ENCODE measurements at regions not wholly inside any gene's neighbourhood (a gene's known extent, or its start where the extent isn't known, plus 50 kb on each side); places are given as distances from the start of the nearest gene placed in this dataset.

DNA sequence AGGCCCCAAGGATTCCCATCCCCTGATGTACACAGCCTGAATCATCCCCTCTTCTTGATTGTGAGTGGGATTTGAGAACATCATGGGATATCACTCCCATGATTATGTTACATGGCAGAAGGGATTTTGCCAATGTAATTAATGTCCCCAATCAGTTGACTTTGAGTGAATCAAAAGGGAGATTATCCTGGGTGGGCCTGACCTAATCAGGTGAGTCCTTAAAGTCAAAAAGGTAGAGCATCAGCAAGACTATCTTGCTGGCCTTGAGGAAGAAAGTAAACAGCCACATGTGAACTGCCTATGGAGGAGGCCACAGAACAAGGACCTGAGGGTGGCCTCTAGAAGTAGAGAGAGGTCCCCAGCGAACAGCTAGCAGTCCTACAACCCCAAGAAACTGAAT, 203.1 kb upstream of the ATP6AP2 start:
- TF ChIP-seq, protein P1, sequence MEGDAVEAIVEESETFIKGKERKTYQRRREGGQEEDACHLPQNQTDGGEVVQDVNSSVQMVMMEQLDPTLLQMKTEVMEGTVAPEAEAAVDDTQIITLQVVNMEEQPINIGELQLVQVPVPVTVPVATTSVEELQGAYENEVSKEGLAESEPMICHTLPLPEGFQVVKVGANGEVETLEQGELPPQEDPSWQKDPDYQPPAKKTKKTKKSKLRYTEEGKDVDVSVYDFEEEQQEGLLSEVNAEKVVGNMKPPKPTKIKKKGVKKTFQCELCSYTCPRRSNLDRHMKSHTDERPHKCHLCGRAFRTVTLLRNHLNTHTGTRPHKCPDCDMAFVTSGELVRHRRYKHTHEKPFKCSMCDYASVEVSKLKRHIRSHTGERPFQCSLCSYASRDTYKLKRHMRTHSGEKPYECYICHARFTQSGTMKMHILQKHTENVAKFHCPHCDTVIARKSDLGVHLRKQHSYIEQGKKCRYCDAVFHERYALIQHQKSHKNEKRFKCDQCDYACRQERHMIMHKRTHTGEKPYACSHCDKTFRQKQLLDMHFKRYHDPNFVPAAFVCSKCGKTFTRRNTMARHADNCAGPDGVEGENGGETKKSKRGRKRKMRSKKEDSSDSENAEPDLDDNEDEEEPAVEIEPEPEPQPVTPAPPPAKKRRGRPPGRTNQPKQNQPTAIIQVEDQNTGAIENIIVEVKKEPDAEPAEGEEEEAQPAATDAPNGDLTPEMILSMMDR (IDR thresholded peaks at IDR 0.05; ENCODE audit: borderline replicate concordance, extremely low read depth, insufficient read depth), result no peak

DNA sequence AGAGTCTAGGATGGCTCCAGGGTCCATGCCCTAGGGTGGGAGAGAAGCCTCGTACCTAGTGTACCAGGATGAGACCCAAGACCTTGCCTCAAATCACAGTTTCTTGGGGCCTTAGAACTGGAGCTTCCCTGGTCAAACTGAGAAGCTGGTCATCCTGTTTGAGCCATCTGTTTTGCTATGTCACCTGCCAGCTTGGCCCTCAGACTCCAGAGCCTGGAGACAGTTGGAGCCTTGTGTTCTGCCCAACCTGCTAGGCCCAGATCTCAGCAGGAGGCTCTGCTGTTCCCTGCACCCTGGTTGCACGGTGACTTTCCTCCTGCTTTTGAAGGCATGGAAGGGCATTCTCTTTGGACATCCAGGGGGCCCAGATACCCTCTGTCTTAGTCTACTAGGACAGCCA, 206.3 kb upstream of the ATP6AP2 start:
- Histone ChIP-seq H3K27ac (ENCODE audit: low read depth in 2 of 2, low read length in 2 of 2) (no peak overlapping the region), H3K4me1 (ENCODE audit: control insufficient read depth in 2 of 3, insufficient read depth in 2 of 3, low read depth in 1 of 3, low read length in 3 of 3) (no peaks in the 10 kb centered on the region), H3K36me3 (ENCODE audit: control insufficient read depth in 2 of 3, insufficient read depth in 3 of 3, low read length in 3 of 3) (no peaks in the 10 kb centered on the region), H3K4me3 (ENCODE audit: low read length in 3 of 3) (no peak overlapping the region), H3K9me3 (ENCODE audit: control insufficient read depth in 2 of 3, insufficient read depth in 1 of 3, low read length in 3 of 3) (peaks cover 0 to 2% (median 0%) of the 10 kb centered on the region in 3 donors), H3K9ac (ENCODE audit: low read length in 3 of 3) (no peak overlapping the region), H3K27me3 (ENCODE audit: control insufficient read depth, insufficient read depth, low read length) (no peaks in the 10 kb centered on the region)
- intact Hi-C loops (cut with DNase I), result no loop called here
- DNase-seq, result no peak
- TF ChIP-seq, protein P1 (IDR thresholded peaks at IDR 0.05; ENCODE audit: borderline replicate concordance, extremely low read depth, insufficient read depth), result no peak
- no peak for FAIRE-seq

More for the DNA sequence above, 203.1 kb upstream of the ATP6AP2 start:
- Histone ChIP-seq H3K4me1 (ENCODE audit: control insufficient read depth in 2 of 3, insufficient read depth in 2 of 3, low read depth in 1 of 3, low read length in 3 of 3) (no peaks in the 10 kb centered on the region), H3K9ac (ENCODE audit: low read length in 3 of 3) (no peak overlapping the region), H3K27me3 (ENCODE audit: control insufficient read depth, insufficient read depth, low read length) (no peaks in the 10 kb centered on the region), H3K36me3 (ENCODE audit: control insufficient read depth in 2 of 3, insufficient read depth in 3 of 3, low read length in 3 of 3) (no peaks in the 10 kb centered on the region), H3K4me3 (ENCODE audit: low read length in 3 of 3) (no peak overlapping the region), H3K9me3 (ENCODE audit: control insufficient read depth in 2 of 3, insufficient read depth in 1 of 3, low read length in 3 of 3) (peaks cover 0 to 2% (median 0%) of the 10 kb centered on the region in 3 donors), H3K27ac (ENCODE audit: low read depth in 2 of 2, low read length in 2 of 2) (no peak overlapping the region)
- intact Hi-C loops (cut with DNase I), result no loop called here
- DNase-seq, result no peak
- no peak for FAIRE-seq

DNA sequence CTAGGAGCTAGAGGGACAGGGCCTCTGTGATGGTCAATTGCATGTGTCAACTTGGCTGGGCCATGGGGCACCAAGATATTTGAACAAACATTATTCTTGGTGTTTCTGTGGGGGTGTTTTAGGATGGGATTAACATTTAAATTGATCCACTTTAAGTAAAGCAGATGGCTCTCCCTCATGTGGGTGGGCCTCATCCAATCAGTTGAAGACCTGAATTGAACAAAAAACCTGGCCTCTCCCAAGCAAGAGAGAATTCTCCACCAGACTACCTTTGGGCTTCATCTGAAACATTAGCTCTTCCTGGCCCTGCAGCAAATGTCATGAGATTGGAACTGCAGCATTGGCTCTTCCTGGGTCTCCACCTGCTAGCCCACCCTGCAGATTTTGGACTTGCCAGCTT, 207.1 kb upstream of the ATP6AP2 start:
- no peak overlapping the region for H3K27ac ChIP-seq (ENCODE audit: low read depth in 2 of 2, low read length in 2 of 2)
- intact Hi-C loops (cut with DNase I), result no loop called here
- H3K27me3 ChIP-seq (ENCODE audit: control insufficient read depth, insufficient read depth, low read length), result no peaks in the 10 kb centered on the region
- no peaks in the 10 kb centered on the region for H3K36me3 ChIP-seq (ENCODE audit: control insufficient read depth in 2 of 3, insufficient read depth in 3 of 3, low read length in 3 of 3)
- H3K9me3 ChIP-seq (ENCODE audit: control insufficient read depth in 2 of 3, insufficient read depth in 1 of 3, low read length in 3 of 3), result peaks cover 0 to 2% (median 0%) of the 10 kb centered on the region in 3 donors
- FAIRE-seq (no peak), DNase-seq (no peak)
- no peak overlapping the region for H3K4me3 ChIP-seq (ENCODE audit: low read length in 3 of 3)
- H3K9ac ChIP-seq (ENCODE audit: low read length in 3 of 3), result no peak overlapping the region
- H3K4me1 ChIP-seq (ENCODE audit: control insufficient read depth in 2 of 3, insufficient read depth in 2 of 3, low read depth in 1 of 3, low read length in 3 of 3), result no peaks in the 10 kb centered on the region
- TF ChIP-seq, protein P1 (IDR thresholded peaks at IDR 0.05; ENCODE audit: borderline replicate concordance, extremely low read depth, insufficient read depth), result no peak

DNA sequence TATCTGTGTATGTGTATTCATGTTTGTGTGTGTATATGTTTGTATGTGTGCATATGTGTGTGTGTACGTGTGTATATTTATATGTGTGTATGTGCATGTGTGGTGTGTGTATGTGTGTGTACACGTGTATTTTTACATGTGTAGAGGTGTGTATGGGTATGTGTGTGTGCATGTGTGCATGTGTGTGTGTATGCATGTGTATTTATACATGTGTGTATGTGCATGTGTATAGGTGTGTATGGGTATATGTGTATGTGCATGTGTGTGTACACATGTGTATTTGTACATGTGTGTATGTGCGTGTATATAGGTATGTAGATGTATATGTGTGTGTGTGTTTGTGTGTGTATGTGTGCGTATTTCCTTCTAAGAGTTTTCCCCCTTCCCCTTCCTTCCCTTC, 207.7 kb upstream of the ATP6AP2 start:
- Histone ChIP-seq H3K36me3 (ENCODE audit: control insufficient read depth in 2 of 3, insufficient read depth in 3 of 3, low read length in 3 of 3) (no peaks in the 10 kb centered on the region), H3K9me3 (ENCODE audit: control insufficient read depth in 2 of 3, insufficient read depth in 1 of 3, low read length in 3 of 3) (peaks cover 0 to 2% (median 0%) of the 10 kb centered on the region in 3 donors), H3K27ac (ENCODE audit: low read depth in 2 of 2, low read length in 2 of 2) (no peak overlapping the region), H3K4me3 (ENCODE audit: low read length in 3 of 3) (peak overlapping the region in 1 of 3 donors; percentile 28), H3K4me1 (ENCODE audit: control insufficient read depth in 2 of 3, insufficient read depth in 2 of 3, low read depth in 1 of 3, low read length in 3 of 3) (no peaks in the 10 kb centered on the region), H3K27me3 (ENCODE audit: control insufficient read depth, insufficient read depth, low read length) (no peaks in the 10 kb centered on the region), H3K9ac (ENCODE audit: low read length in 3 of 3) (no peak overlapping the region)
- TF ChIP-seq, protein P1 (IDR thresholded peaks at IDR 0.05; ENCODE audit: borderline replicate concordance, extremely low read depth, insufficient read depth), result no peak
- DNase-seq (no peak), FAIRE-seq (no peak)
- intact Hi-C loops (cut with DNase I), result no loop called here

All from kidney (tissue), 13 donors.